AG04450 (cell line): ENCODE measurements at regions not wholly inside any gene's neighbourhood (a gene's known extent, or its start where the extent isn't known, plus 50 kb on each side); places are given as distances from the start of the nearest gene placed in this dataset.

Experiments
- CTCF ChIA-PET: fragments of 300-600, 350-600 bp; formaldehyde crosslinking; extraction: SDS; loops from one replicate; lab custom pipeline; 2022; ENCODE audit warnings: antibody characterized with exemption, inconsistent platforms; lab: Charles Lee
- POLR2A ChIA-PET: fragments of 350-600 bp; formaldehyde crosslinking; extraction: SDS; loops from one replicate; lab custom pipeline; 2021; ENCODE audit warnings: antibody characterized with exemption, inconsistent platforms; lab: Yijun Ruan, JAX
- DNase-seq: peaks from one replicate; pipeline ENCODE4 v3.0.0-alpha.2; 2011; ENCODE audit warnings: low read depth, low spot score
- H3K27ac ChIP-seq: one replicate; pipeline ENCODE4 v1.5.1; 2012; ENCODE audit warnings: low read depth, low read length, control low read depth
- H3K27me3 ChIP-seq: one replicate; pipeline ENCODE4 v1.6.0; 2012; ENCODE audit warnings: low read length; ENCODE audit not compliant: control insufficient read depth, insufficient read depth
- H3K4me3 ChIP-seq: 2 replicates; pipeline ENCODE4 v1.5.1; 2011; ENCODE audit warnings: mild to moderate bottlenecking, low read depth, low read length, control low read depth
- H3K9me3 ChIP-seq: 2 replicates; pipeline ENCODE4 v1.5.1; 2012; ENCODE audit warnings: low read length; ENCODE audit not compliant: control insufficient read depth, insufficient read depth
- CTCF ChIP-seq: IDR thresholded peaks from 2 replicates; pipeline ENCODE4 v1.5.1; 2011; ENCODE audit warnings: low read depth, low read length, control low read depth, inconsistent platforms

GRCh38 chr4:111806331-111806730, 338.9 kb upstream of the FAM241A start:
- no peak overlapping the region for H3K4me3 ChIP-seq
- no peak for DNase-seq
- no peak for TF ChIP-seq CTCF
- H3K27ac ChIP-seq, result no peak overlapping the region
- POLR2A ChIA-PET, result no interaction called here
- peaks cover 2% of the 10 kb centered on the region for H3K27me3 ChIP-seq
- CTCF ChIA-PET, result no interaction called here
- no peaks in the 10 kb centered on the region for H3K9me3 ChIP-seq

DNA sequence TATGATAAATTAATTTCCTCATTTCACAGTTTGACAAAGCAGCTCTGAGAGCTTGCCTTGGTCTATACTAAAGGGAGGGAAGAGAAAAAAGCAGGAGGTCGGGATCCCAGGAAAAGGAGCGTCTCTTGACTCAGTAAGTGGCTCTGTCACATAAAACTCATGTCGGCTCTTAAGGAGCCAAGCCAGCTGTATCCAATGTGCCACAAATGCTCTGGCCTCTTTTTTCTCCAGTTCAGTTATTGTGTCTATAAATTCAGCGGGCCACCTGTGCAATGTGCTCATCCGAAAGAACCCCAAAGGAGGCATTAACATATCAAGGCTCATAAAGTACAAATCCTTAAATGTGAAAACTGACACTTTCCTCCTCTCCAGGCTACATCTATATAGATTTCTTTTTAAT, 337.7 kb upstream of the FAM241A start:
- H3K9me3 ChIP-seq, result no peaks in the 10 kb centered on the region
- DNase-seq, result no peak
- TF ChIP-seq CTCF, result no peak
- ChIA-PET CTCF (no interaction called here), POLR2A (no interaction called here)
- H3K4me3 ChIP-seq, result no peak overlapping the region
- peaks cover 2% of the 10 kb centered on the region for H3K27me3 ChIP-seq
- no peak overlapping the region for H3K27ac ChIP-seq

GRCh38 chr4:111808174-111808573, 337.1 kb upstream of the FAM241A start:
- ChIA-PET POLR2A (no interaction called here), CTCF (no interaction called here)
- H3K27me3 ChIP-seq, result peaks cover 2% of the 10 kb centered on the region
- TF ChIP-seq CTCF, result no peak
- no peak overlapping the region for H3K4me3 ChIP-seq
- no peaks in the 10 kb centered on the region for H3K9me3 ChIP-seq
- DNase-seq, result no peak
- no peak overlapping the region for H3K27ac ChIP-seq

- H3K9me3 ChIP-seq, result no peaks in the 10 kb centered on the region
- peaks cover 2% of the 10 kb centered on the region for H3K27me3 ChIP-seq
- CTCF ChIA-PET, result no interaction called here
- H3K27ac ChIP-seq, result no peak overlapping the region
- no peak overlapping the region for H3K4me3 ChIP-seq
- POLR2A ChIA-PET, result no interaction called here
- DNase-seq, result no peak
- no peak for TF ChIP-seq CTCF
Observed at GRCh38 chr4:111811661-111812060, 333.6 kb upstream of the FAM241A start.

- TF ChIP-seq CTCF, result no peak
- POLR2A ChIA-PET, result no interaction called here
- Histone ChIP-seq H3K27ac (no peak overlapping the region), H3K9me3 (no peaks in the 10 kb centered on the region), H3K4me3 (no peak overlapping the region), H3K27me3 (peaks cover 2% of the 10 kb centered on the region)
- CTCF ChIA-PET, result no interaction called here
- DNase-seq, result no peak
Observed at GRCh38 chr4:111812114-111812513, 333.1 kb upstream of the FAM241A start.
